ENCODE measurements at regions not wholly inside any gene's neighbourhood (a gene's known extent, or its start where the extent isn't known, plus 50 kb on each side); places are given as distances from the start of the nearest gene placed in this dataset.

DNA sequence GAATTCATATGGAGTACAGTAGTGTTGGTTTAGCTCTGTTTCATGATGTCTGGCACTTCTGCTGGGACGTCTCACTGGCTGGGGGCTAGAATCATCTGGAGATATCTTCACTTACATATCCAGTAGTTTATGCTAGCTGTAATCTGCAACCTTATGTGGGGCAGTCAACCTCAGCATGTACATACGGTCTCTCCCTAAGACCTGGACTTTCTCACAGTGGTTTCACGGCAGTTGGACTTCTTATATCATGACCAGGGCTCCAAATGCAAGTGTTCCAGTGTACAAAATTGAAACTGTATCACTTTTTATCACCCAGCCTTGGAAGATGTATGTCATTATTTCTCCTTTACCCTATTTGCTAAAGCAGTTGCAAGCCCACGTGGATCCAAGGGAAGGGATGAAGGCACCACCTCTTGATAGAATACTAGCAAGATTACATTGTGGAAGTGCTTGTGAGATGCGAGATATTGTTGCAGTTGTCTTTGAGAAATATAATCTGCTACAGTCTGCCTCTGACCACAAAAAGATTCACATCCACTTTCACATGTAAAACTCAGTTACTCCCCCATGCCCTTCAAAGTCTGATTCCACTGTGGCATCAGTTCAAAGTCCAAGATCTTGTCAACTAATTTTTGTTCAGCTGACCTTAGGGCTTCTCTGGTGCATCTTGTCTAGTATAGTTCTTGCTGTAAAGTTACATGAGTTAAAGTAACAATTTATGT is 316.6 kb upstream of the NCAM1 start:
- no peak for TF ChIP-seq POLR2A (IDR thresholded peaks at IDR 0.05)
- TF ChIP-seq, protein P1, sequence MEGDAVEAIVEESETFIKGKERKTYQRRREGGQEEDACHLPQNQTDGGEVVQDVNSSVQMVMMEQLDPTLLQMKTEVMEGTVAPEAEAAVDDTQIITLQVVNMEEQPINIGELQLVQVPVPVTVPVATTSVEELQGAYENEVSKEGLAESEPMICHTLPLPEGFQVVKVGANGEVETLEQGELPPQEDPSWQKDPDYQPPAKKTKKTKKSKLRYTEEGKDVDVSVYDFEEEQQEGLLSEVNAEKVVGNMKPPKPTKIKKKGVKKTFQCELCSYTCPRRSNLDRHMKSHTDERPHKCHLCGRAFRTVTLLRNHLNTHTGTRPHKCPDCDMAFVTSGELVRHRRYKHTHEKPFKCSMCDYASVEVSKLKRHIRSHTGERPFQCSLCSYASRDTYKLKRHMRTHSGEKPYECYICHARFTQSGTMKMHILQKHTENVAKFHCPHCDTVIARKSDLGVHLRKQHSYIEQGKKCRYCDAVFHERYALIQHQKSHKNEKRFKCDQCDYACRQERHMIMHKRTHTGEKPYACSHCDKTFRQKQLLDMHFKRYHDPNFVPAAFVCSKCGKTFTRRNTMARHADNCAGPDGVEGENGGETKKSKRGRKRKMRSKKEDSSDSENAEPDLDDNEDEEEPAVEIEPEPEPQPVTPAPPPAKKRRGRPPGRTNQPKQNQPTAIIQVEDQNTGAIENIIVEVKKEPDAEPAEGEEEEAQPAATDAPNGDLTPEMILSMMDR (IDR thresholded peaks at IDR 0.05) = no peak
